Stimulated activated CD4-positive, alpha-beta T cell treated with anti-CD3 and anti-CD28 coated beads, Interleukin-2, amount 100 ng/mL, for 4 hours (primary cell): ENCODE measurements at regions not wholly inside any gene's neighbourhood (a gene's known extent, or its start where the extent isn't known, plus 50 kb on each side); places are given as distances from the start of the nearest gene placed in this dataset.

Experiments used
- DNase-seq: peaks from one replicate; pipeline ENCODE4 v3.0.0-alpha.2; 2020; ENCODE audit warnings: low read depth

- DNase-seq: no peak
Measured at GRCh38 chr3:105030211-105030610, 336.5 kb upstream of the ALCAM start.

- no peak for DNase-seq
Measured at GRCh38 chr3:105032541-105032940, 334.2 kb upstream of the ALCAM start.

- no peak for DNase-seq
Measured at GRCh38 chr3:105033081-105033480, 333.6 kb upstream of the ALCAM start.

DNA sequence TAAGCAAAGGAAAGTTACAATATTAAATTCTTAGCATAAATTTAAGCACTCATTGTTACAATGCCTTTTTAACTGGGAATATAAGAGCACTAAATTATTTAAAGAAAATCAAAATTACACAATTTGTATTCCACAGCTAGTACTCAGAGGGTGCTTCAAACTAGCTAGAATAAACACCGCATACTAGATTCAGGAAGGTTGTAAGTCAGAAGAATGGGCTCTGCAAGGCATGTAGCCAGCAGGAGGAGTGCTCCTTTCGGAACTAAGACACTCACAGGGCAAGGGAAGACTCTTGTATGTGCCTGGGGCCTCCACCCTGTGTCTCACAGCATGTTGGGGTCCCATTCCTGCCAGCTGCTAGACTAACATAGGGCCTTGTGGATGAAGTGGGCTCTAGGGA lies 327.7 kb upstream of the ALCAM start:
- no peak for DNase-seq

DNA sequence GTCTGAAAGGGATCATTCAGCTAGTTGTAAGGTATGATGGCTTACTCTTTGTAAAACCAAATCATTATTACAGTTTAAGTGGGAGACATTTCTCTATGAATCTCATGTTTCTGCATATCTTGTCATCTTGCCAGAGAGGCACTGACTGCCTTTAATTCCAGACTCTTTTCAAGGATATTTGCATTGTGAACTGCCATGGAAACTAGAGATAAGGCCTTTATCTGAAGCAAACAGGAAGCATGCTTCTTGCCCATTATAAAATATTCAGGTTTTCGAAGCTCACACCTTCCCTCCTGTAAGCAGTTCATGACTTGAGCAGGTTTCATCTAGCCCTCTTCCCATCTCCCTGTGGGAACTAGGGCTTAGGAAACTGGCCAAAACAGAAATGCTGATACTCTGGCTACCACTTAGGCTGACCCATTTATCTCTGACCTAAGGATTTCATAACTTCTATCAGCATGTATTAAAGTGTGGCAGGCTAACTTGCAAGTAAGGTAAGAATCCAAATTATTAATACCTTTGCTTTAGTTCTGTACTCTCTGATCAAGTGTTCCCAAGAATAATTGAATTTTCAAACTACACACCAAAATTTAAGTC lies 326.6 kb upstream of the ALCAM start:
- no peak for DNase-seq

- no peak for DNase-seq
Measured at GRCh38 chr3:105042586-105042985, 324.1 kb upstream of the ALCAM start.

- DNase-seq: no peak
Measured at GRCh38 chr3:105051111-105051510, 315.6 kb upstream of the ALCAM start.

GRCh38 chr3:105051972-105052371 lies 314.7 kb upstream of the ALCAM start:
- DNase-seq: no peak

DNA sequence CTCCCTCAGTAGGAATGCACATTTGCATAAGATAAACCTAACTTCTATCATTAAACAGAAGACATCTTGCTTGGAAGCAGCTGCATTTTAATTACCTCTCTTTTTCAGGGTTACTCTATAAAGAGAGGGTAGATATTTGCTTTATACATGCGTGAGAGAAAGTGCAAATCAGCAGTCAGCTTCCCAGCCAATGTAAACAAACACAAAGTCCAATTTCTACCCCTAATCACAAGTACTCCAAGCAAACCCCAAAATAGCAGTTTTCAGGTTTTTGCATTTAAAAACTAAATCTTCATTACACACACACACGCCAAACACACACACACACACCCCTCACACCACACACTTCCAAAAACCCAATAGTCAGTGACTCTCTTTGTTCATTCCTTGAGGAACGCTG lies 303.9 kb upstream of the ALCAM start:
- no peak for DNase-seq

DNA sequence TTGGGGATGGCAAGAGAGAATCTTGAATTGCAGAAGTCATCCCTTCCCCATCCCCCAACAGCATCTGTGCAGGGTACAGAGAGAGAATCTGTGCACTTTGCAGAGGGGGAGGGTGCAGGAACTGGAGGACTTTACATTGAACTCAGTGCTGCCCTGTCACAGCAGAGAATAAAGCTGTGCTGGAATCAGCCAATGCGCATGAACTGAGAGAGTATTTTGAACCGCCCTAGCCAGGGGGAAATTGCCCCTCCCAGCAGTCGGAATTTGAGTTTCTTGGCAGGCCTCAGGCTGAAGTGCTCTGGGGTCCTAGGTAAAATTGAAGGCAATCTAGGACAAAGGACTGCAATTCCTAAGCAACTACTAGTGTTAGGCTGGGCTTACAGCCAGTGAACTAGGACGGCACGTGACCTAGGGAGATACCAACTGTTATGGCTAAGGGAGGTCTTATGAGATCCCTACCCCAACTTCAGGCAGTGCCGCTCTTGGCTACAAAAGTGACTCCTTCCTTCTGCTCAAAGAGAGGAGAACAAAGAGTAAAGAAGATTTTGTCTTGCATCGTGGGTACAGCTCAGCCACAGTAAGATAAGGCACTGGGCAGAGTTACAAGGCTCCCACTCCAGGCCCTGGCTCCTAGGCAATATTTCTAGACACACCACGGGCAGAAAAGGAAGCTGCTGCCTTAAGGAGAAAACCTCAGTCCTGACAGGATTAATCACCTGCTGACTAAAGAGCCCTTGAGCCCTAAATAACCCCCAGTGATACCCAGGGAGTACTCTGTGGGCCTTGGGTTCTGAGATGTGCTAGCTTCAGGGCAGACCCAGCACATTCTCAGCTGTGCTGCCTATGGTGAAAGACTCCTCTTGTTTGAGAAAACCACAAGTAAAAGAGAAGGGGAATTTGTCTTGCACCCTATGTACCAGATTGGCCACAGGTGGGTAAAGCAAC lies 300.5 kb upstream of the ALCAM start:
- DNase-seq: no peak

DNA sequence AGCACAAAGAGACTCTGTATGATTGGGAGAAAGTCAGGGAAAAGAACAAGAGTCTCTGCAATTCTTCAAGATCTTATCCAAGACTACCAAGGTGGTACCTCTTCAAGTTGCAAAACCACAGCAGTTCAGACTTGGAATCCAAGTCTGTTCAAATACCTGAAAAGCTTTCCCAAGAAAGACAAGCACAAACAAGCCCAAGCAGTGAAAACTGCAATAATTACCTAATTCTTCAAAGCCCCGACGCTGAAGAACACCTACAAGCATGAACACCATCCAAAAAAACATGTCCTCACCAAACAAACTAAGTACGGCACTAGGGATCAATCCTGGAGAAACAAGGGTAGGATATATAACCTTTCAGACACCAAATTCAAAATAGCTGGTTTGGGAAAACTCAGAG lies 299.3 kb upstream of the ALCAM start:
- no peak for DNase-seq

DNA sequence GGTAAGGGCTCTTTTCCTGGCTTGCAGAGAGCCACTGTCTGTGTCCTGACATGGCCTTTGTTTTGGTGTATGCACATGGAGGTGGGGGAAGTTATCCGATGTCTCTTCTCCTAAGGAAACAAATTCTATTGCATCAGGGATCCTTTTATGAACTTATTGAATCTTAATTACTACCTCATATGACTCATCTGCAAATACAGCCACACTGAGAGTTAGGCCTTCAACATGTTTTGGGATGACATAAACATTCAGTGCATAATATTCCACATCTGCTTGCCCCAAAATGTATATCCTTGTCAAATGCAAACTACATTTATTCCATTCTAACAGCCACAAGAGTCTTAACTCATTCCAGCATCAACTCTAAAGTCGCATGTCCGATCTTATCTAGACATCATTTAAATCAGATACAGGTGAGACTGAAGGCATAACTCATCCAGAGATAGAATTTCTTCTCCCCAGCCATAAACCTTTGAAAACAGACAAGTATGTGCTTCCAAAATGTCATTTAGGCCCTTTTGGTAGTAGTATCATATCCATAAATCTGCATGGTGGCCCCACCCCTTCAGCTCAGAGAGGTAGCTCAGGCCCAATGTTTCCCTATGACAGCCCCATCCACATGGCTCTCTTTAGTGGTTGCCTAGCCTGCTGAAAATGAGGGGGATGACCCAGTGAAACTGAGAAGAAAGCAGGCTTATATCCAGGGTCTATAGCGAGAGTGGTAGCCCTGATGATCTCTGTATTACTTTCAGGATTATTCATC lies 289.5 kb upstream of the ALCAM start:
- no peak for DNase-seq

DNA sequence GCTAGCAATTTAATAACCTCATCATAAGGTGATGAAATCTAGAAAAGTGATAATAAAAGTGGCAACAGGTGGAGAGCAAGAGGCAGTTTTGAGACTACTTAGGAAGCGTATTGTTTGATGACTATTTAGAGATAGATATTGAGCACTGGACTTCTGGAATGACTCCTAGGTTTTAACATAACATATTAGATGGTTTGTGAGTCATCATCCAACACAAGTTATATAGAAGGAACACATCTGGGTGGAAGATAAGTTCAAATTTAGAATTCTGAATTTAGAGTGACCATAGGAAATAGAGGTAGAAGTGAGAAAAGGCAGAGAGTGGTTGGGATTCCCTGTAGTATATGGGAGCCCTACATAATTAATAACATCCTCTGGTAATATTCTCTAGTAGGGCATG lies 282.8 kb upstream of the ALCAM start:
- no peak for DNase-seq

GRCh38 chr3:105085506-105085905 lies 281.2 kb upstream of the ALCAM start:
- DNase-seq: no peak

DNA sequence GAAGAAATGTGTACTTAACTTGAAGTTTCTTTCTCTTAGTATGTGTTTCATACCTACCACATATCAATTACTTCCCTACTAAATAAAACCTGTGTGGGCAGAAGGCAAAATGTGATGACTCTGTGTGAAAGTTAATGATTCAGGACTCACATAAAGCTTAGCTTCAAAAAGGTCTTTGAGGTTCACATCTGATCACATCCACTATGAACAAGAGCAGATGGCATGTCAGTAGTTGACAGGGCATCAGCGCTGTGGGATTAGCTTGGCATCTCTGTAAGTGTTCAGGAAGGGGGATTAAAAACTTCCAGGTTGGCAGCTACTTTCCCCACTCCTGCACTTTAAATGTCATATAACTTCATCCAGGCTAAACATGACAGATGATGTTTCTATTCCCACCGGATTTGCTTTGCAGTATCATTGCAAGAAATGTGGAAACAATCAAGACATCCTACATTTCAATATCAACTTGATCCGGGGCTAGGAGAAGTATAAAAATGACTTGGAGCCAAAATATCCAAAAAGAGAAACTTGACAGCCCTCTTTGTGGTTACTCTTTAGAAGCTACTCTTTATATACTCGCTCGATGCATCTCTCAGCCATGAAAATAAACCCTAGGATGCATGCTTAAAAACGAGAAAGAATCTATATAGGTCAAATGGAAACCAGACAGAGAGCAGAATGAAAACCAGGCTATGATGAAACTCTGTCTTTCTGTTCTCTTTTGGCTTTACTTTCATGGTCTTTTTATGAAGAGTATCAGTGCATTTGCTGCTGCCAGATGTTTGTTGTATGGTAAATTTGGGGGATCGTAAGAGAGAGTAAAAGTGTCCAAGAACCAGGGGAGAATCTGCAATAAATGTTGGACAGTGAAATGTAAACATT lies 273.1 kb upstream of the ALCAM start:
- no peak for DNase-seq

GRCh38 chr3:105094588-105094987 lies 272.1 kb upstream of the ALCAM start:
- no peak for DNase-seq

- no peak for DNase-seq
Measured at GRCh38 chr3:105096071-105096470, 270.6 kb upstream of the ALCAM start.

- DNase-seq: no peak
Measured at GRCh38 chr3:105101603-105102002, 265.1 kb upstream of the ALCAM start.

DNA sequence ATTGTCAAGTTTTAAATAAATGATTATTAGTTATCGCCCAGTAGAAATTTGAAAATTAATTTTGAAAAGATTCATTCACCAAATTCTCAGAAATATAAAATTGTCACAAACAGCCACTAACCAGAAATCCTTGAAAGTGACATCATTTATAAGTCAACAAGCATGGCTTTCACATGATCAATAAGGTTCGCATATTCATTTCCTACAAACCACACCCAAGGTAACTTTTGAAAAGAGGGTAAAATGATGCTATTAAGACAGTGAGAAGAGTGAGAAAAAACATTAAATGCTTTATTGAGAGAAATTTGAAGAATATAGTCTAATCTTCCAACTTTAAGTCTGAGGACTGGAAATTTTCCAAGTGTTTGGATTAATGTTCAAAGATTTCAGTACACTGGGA lies 263.6 kb upstream of the ALCAM start:
- DNase-seq: no peak

- no peak for DNase-seq
Measured at GRCh38 chr3:105108823-105109222, 257.9 kb upstream of the ALCAM start.

- no peak for DNase-seq
Measured at GRCh38 chr3:105118905-105119304, 247.8 kb upstream of the ALCAM start.

DNA sequence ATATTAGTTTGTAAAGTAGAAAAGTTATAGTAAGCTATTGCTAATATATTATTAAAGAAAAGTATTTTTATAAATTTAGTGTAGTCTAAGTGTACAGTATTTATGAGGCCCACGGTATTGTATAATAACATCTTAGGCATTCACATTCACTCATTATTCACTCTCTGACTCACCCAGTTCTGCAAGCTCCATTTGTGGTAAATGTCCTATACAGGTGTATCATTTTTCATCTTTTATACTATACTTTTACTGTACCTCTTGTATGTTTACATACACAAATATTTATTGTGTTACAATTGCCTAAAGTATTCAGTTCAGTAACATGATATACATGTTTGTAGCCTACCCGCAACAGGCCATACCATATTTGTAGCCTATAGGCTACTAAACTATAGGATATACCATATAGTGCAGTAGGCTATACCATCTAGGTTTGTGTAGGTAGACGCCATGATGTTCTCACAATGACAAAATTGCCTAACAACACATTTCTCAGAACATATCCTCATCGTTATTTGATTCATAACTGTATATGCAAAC lies 246.8 kb upstream of the ALCAM start:
- no peak for DNase-seq
